ENCODE measurements at regions not wholly inside any gene's neighbourhood (a gene's known extent, or its start where the extent isn't known, plus 50 kb on each side); places are given as distances from the start of the nearest gene placed in this dataset.

DNA sequence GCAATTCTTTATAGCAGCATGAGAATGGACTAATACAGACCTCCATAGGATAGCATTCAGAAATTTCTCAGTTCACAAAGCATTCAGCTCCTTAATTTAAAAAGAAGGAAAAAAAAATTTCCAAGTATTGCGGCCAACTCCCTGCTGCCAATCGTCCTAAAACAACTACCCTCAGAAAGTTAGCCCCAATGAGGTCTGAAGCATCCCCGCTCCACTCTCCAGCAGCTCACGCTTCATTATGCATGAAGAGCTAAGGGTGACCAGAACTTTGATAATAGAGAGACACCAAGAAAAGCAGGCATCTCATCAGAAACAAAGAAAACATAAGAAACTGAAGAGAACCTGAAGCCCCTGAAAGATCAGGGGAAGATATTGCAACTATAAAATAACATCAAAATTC, 172.8 kb upstream of the NUDT4 start:
- no peaks in the 10 kb centered on the region for H3K9me3 ChIP-seq (ENCODE audit: low read length)
- ChIA-PET CTCF (ENCODE audit: unreplicated experiment) (no interaction called here), POLR2A (interaction anchor here (0.7 kb wide), 1 partner anchor 158 kb away, joined by 3 read pairs; no protein-coding TSS in a partner anchor)
- no peak overlapping the region for H3K27ac ChIP-seq (ENCODE audit: low read depth, low read length, poor library complexity, severe bottlenecking)
- intact Hi-C loops (cut with micrococcal nuclease; ENCODE audit: unreplicated experiment), result no loop called here
- no peak for DNase-seq (ENCODE audit: low spot score)
- no peaks in the 10 kb centered on the region for H3K79me2 ChIP-seq (ENCODE audit: insufficient read depth, low read depth, low read length)
- H3K4me1 ChIP-seq (ENCODE audit: insufficient read depth, low read length, poor library complexity, severe bottlenecking), result no peaks in the 10 kb centered on the region
- H2AFZ ChIP-seq (ENCODE audit: low read length), result no peak overlapping the region
- H3K9me2 ChIP-seq (ENCODE audit: insufficient read depth, low read length), result no peaks in the 10 kb centered on the region
- no peak overlapping the region for H3K4me3 ChIP-seq (ENCODE audit: low read depth, low read length, poor library complexity, severe bottlenecking)
- H3K4me2 ChIP-seq (ENCODE audit: low read length), result no peak overlapping the region
- TF ChIP-seq, protein P1, sequence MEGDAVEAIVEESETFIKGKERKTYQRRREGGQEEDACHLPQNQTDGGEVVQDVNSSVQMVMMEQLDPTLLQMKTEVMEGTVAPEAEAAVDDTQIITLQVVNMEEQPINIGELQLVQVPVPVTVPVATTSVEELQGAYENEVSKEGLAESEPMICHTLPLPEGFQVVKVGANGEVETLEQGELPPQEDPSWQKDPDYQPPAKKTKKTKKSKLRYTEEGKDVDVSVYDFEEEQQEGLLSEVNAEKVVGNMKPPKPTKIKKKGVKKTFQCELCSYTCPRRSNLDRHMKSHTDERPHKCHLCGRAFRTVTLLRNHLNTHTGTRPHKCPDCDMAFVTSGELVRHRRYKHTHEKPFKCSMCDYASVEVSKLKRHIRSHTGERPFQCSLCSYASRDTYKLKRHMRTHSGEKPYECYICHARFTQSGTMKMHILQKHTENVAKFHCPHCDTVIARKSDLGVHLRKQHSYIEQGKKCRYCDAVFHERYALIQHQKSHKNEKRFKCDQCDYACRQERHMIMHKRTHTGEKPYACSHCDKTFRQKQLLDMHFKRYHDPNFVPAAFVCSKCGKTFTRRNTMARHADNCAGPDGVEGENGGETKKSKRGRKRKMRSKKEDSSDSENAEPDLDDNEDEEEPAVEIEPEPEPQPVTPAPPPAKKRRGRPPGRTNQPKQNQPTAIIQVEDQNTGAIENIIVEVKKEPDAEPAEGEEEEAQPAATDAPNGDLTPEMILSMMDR (conservative IDR thresholded peaks at IDR 0.05; ENCODE audit: low read length), result no peak
- TF ChIP-seq EZH2phosphoT487 (IDR thresholded peaks at IDR 0.05; ENCODE audit: borderline replicate concordance, low read depth, low read length), result no peak
- H4K20me1 ChIP-seq (ENCODE audit: insufficient read depth, low read length), result no peaks in the 10 kb centered on the region
- no TSS peak for BruUV-seq (replicated peaks)
- no peaks in the 10 kb centered on the region for H3K36me3 ChIP-seq (ENCODE audit: insufficient read depth, low read length)

DNA sequence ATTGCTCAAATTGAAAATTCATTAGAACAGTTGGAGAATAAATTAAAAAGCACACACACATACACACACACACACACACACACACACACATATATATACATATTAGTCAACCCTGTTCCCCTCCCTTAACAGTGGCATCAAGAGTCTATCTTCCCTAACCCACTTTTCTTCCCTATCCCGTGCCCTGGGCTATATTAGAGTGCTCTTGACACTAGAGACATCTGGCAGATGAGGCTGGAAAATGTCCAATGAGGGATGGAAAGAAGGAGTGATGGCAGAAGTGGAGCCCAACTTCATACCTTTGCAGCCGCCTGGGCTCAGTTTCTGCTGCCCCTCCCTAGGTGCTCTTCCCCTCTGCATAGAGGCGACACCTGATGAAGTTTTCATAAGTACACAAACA, 172.4 kb upstream of the NUDT4 start:
- Histone ChIP-seq H4K20me1 (ENCODE audit: insufficient read depth, low read length) (no peaks in the 10 kb centered on the region), H3K4me2 (ENCODE audit: low read length) (no peak overlapping the region), H2AFZ (ENCODE audit: low read length) (no peak overlapping the region), H3K4me3 (ENCODE audit: low read depth, low read length, poor library complexity, severe bottlenecking) (no peak overlapping the region), H3K79me2 (ENCODE audit: insufficient read depth, low read depth, low read length) (no peaks in the 10 kb centered on the region), H3K9me3 (ENCODE audit: low read length) (no peaks in the 10 kb centered on the region), H3K9me2 (ENCODE audit: insufficient read depth, low read length) (no peaks in the 10 kb centered on the region), H3K27ac (ENCODE audit: low read depth, low read length, poor library complexity, severe bottlenecking) (no peak overlapping the region), H3K4me1 (ENCODE audit: insufficient read depth, low read length, poor library complexity, severe bottlenecking) (no peaks in the 10 kb centered on the region), H3K36me3 (ENCODE audit: insufficient read depth, low read length) (no peaks in the 10 kb centered on the region)
- intact Hi-C loops (cut with micrococcal nuclease; ENCODE audit: unreplicated experiment), result no loop called here
- CTCF ChIA-PET (ENCODE audit: unreplicated experiment), result no interaction called here
- BruUV-seq (replicated peaks), result no TSS peak
- TF ChIP-seq, protein P1 (conservative IDR thresholded peaks at IDR 0.05; ENCODE audit: low read length), result no peak
- TF ChIP-seq EZH2phosphoT487 (IDR thresholded peaks at IDR 0.05; ENCODE audit: borderline replicate concordance, low read depth, low read length), result no peak
- DNase-seq (ENCODE audit: low spot score), result no peak
- POLR2A ChIA-PET, result interaction anchor here (0.7 kb wide), 1 partner anchor 158 kb away, joined by 3 read pairs; no protein-coding TSS in a partner anchor

DNA sequence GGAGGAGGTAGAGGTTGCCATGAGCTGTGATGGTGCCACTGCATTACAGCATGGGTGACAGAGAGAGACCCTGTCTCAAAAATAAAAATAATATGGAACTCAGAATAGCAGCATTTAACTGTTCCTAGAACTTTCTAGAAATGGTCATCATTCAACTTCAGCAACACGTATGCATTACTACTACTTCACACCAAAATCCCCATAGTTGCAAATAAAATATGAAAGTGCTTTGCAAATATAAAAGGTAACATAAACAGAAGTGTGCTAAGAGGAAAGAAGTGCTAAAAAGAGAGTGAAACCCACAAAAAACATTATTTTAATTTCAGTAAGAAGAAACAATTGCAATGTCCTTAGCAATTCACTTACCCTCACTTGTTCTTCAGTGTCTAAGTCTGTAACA, 169.7 kb upstream of the NUDT4 start:
- no TSS peak for BruUV-seq (replicated peaks)
- POLR2A ChIA-PET, result interaction anchor here (0.6 kb wide), 1 partner anchor 377 kb away, joined by 3 read pairs; no protein-coding TSS in a partner anchor
- intact Hi-C loops (cut with micrococcal nuclease; ENCODE audit: unreplicated experiment), result no loop called here

More for the DNA sequence above, 169.7 kb upstream of the NUDT4 start:
- CTCF ChIA-PET (ENCODE audit: unreplicated experiment), result no interaction called here
- H3K27ac ChIP-seq (ENCODE audit: low read depth, low read length, poor library complexity, severe bottlenecking), result no peak overlapping the region
- TF ChIP-seq, protein P1 (conservative IDR thresholded peaks at IDR 0.05; ENCODE audit: low read length), result no peak
- TF ChIP-seq EZH2phosphoT487 (IDR thresholded peaks at IDR 0.05; ENCODE audit: borderline replicate concordance, low read depth, low read length), result no peak
- no peak for DNase-seq (ENCODE audit: low spot score)
- no peaks in the 10 kb centered on the region for H4K20me1 ChIP-seq (ENCODE audit: insufficient read depth, low read length)
- H3K9me2 ChIP-seq (ENCODE audit: insufficient read depth, low read length), result no peaks in the 10 kb centered on the region
- no peaks in the 10 kb centered on the region for H3K9me3 ChIP-seq (ENCODE audit: low read length)
- no peak overlapping the region for H3K4me3 ChIP-seq (ENCODE audit: low read depth, low read length, poor library complexity, severe bottlenecking)
- no peaks in the 10 kb centered on the region for H3K36me3 ChIP-seq (ENCODE audit: insufficient read depth, low read length)
- no peaks in the 10 kb centered on the region for H3K79me2 ChIP-seq (ENCODE audit: insufficient read depth, low read depth, low read length)
- no peaks in the 10 kb centered on the region for H3K4me1 ChIP-seq (ENCODE audit: insufficient read depth, low read length, poor library complexity, severe bottlenecking)
- H2AFZ ChIP-seq (ENCODE audit: low read length), result no peak overlapping the region
- H3K4me2 ChIP-seq (ENCODE audit: low read length), result no peak overlapping the region

All from OCI-LY7 (cell line).